ENCODE measurements at regions not wholly inside any gene's neighbourhood (a gene's known extent, or its start where the extent isn't known, plus 50 kb on each side); places are given as distances from the start of the nearest gene placed in this dataset.

GRCh38 chr5:85205430-85205829 is 820.8 kb upstream of the EDIL3 start:
- TF ChIP-seq, protein P1, sequence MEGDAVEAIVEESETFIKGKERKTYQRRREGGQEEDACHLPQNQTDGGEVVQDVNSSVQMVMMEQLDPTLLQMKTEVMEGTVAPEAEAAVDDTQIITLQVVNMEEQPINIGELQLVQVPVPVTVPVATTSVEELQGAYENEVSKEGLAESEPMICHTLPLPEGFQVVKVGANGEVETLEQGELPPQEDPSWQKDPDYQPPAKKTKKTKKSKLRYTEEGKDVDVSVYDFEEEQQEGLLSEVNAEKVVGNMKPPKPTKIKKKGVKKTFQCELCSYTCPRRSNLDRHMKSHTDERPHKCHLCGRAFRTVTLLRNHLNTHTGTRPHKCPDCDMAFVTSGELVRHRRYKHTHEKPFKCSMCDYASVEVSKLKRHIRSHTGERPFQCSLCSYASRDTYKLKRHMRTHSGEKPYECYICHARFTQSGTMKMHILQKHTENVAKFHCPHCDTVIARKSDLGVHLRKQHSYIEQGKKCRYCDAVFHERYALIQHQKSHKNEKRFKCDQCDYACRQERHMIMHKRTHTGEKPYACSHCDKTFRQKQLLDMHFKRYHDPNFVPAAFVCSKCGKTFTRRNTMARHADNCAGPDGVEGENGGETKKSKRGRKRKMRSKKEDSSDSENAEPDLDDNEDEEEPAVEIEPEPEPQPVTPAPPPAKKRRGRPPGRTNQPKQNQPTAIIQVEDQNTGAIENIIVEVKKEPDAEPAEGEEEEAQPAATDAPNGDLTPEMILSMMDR (IDR thresholded peaks at IDR 0.05; ENCODE audit: extremely low read depth, insufficient read depth, missing control alignments) = no peak
- in situ Hi-C loops (cut with MboI; ENCODE audit: low pct_unique_long_range_greater_than_20kb, low sequenced_read_pairs, unreplicated experiment) = no loop called here
- DNase-seq (ENCODE audit: low spot score) = no peak

GRCh38 chr5:85225388-85225787 is 840.7 kb upstream of the EDIL3 start:
- TF ChIP-seq, protein P1 (IDR thresholded peaks at IDR 0.05; ENCODE audit: extremely low read depth, insufficient read depth, missing control alignments) = no peak
- in situ Hi-C loops (cut with MboI; ENCODE audit: low pct_unique_long_range_greater_than_20kb, low sequenced_read_pairs, unreplicated experiment) = no loop called here
- DNase-seq (ENCODE audit: low spot score) = no peak

GRCh38 chr5:85249204-85249603 is 864.5 kb upstream of the EDIL3 start:
- no peak for DNase-seq (ENCODE audit: low spot score)
- TF ChIP-seq, protein P1 (IDR thresholded peaks at IDR 0.05; ENCODE audit: extremely low read depth, insufficient read depth, missing control alignments) = no peak
- in situ Hi-C loops (cut with MboI; ENCODE audit: low pct_unique_long_range_greater_than_20kb, low sequenced_read_pairs, unreplicated experiment) = no loop called here

- in situ Hi-C loops (cut with MboI; ENCODE audit: low pct_unique_long_range_greater_than_20kb, low sequenced_read_pairs, unreplicated experiment) = no loop called here
- no peak for DNase-seq (ENCODE audit: low spot score)
- TF ChIP-seq, protein P1 (IDR thresholded peaks at IDR 0.05; ENCODE audit: extremely low read depth, insufficient read depth, missing control alignments) = no peak
Observed at GRCh38 chr5:85263125-85263524, 878.4 kb upstream of the EDIL3 start.

DNA sequence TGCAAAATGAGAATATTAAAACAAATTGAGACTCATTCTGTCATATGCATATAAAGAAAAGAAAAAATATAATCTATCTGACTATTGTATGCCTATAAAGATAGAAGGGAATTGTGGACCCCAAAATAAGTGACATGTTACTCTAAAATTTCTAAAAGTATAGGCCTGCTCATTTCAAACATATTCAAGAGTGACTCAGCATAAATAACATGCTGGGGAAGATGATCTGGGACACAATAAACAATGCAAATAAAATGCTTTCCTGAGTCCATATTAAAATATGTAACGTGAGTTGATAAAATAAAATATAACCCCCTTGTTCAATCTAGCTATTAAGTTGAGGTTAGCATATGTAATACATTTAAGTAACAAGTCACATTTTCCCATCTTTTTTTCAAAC is 882.0 kb upstream of the EDIL3 start:
- TF ChIP-seq, protein P1 (IDR thresholded peaks at IDR 0.05; ENCODE audit: extremely low read depth, insufficient read depth, missing control alignments) = no peak
- in situ Hi-C loops (cut with MboI; ENCODE audit: low pct_unique_long_range_greater_than_20kb, low sequenced_read_pairs, unreplicated experiment) = no loop called here
- no peak for DNase-seq (ENCODE audit: low spot score)

- in situ Hi-C loops (cut with MboI; ENCODE audit: low pct_unique_long_range_greater_than_20kb, low sequenced_read_pairs, unreplicated experiment) = no loop called here
- TF ChIP-seq, protein P1 (IDR thresholded peaks at IDR 0.05; ENCODE audit: extremely low read depth, insufficient read depth, missing control alignments) = no peak
- DNase-seq (ENCODE audit: low spot score) = no peak
Observed at GRCh38 chr5:85268194-85268593, 883.5 kb upstream of the EDIL3 start.

DNA sequence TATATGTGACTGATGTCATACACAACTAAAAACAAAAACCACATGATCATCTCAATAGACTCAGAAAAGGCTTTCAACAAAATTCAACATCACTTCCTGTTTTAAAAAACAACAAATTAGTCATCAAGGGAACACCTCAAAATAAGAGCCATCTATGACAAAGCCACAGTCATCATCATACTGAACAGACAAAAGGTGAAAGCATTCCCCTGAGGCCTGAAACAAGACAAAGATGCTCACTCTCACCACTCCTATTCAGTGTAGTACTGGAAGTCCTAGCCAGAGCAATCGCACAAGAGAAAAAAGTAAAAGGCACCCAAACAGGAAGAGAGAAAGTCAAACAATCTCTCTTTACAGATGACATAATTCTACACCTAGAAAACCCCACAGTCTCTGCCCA is 893.5 kb upstream of the EDIL3 start:
- DNase-seq (ENCODE audit: low spot score) = peak; percentile 7
- TF ChIP-seq, protein P1 (IDR thresholded peaks at IDR 0.05; ENCODE audit: extremely low read depth, insufficient read depth, missing control alignments) = no peak
- in situ Hi-C loops (cut with MboI; ENCODE audit: low pct_unique_long_range_greater_than_20kb, low sequenced_read_pairs, unreplicated experiment) = no loop called here
